Neutrophil (primary cell): ENCODE measurements at regions not wholly inside any gene's neighbourhood (a gene's known extent, or its start where the extent isn't known, plus 50 kb on each side); places are given as distances from the start of the nearest gene placed in this dataset.
A peak's percentile ranks its signal among the peaks of the same experiment; 100 is the strongest.

Source experiments
- H3K27ac ChIP-seq: fragments of 200-600 bp; sonication (generic); 2 replicates; pipeline ENCODE4 v1.5.1; 2016; ENCODE audit warnings: mild to moderate bottlenecking, moderate library complexity
- H3K27me3 ChIP-seq: fragments of 200-600 bp; sonication (generic); 2 replicates; pipeline ENCODE4 v1.6.0; 2016; ENCODE audit warnings: mild to moderate bottlenecking
- H3K36me3 ChIP-seq: fragments of 200-600 bp; sonication (generic); 2 replicates; pipeline ENCODE4 v1.5.1; 2017
- H3K4me1 ChIP-seq, 2 experiments: fragments of 200-600 bp in 1 of 2; sonication (generic) in 1 of 2; 1 replicate in 1 of 2; 2 replicates in 1 of 2; pipeline versions ENCODE4 v1.5.1 to v1.6.1; 2013 to 2016; ENCODE audit warnings: low read depth in 1 of 2, low read length in 1 of 2, mild to moderate bottlenecking in 1 of 2, moderate library complexity in 1 of 2; ENCODE audit not compliant: control insufficient read depth in 1 of 2, insufficient read depth in 1 of 2
- H3K4me3 ChIP-seq, 2 experiments: fragments of 200-600 bp in 1 of 2; sonication (generic) in 1 of 2; 1 replicate in 1 of 2; 2 replicates in 1 of 2; pipeline ENCODE4 v1.5.1; 2013 to 2016; ENCODE audit warnings: low read depth in 1 of 2, low read length in 1 of 2, mild to moderate bottlenecking in 1 of 2, moderate library complexity in 1 of 2
- H3K9me3 ChIP-seq: fragments of 200-600 bp; sonication (generic); 2 replicates; pipeline ENCODE4 v1.5.1; 2016
- CTCF ChIP-seq: fragments of 200-600 bp; sonication (generic); IDR thresholded peaks from 2 replicates; pipeline ENCODE4 v1.5.1; 2016; ENCODE audit warnings: antibody characterized with exemption

- peaks cover 14 to 18% of the 10 kb centered on the region in 2 experiments for H3K4me1 ChIP-seq
- no peak overlapping the region for H3K4me3 ChIP-seq
- no peaks in the 10 kb centered on the region for H3K36me3 ChIP-seq
Measured at GRCh38 chr9:107761307-107761706, 271.7 kb upstream of the KLF4 start.

GRCh38 chr9:107760469-107761242, 271.1 kb upstream of the KLF4 start:
- Histone ChIP-seq H3K4me1 (peaks cover 14 to 18% of the 10 kb centered on the region in 2 experiments), H3K36me3 (no peaks in the 10 kb centered on the region), H3K9me3 (no peaks in the 10 kb centered on the region), H3K27me3 (no peaks in the 10 kb centered on the region), H3K4me3 (no peak overlapping the region), H3K27ac (peak overlapping the region; percentile 50)
- TF ChIP-seq CTCF, result no peak

More at GRCh38 chr9:107761307-107761706, 271.7 kb upstream of the KLF4 start:
- Histone ChIP-seq H3K27ac (peak overlapping the region; percentile 50), H3K27me3 (no peaks in the 10 kb centered on the region), H3K9me3 (no peaks in the 10 kb centered on the region)
- no peak for TF ChIP-seq CTCF

- Histone ChIP-seq H3K27me3 (no peaks in the 10 kb centered on the region), H3K9me3 (no peaks in the 10 kb centered on the region), H3K27ac (peak overlapping the region; percentile 50), H3K36me3 (no peaks in the 10 kb centered on the region), H3K4me3 (no peak overlapping the region), H3K4me1 (peaks cover 14 to 18% of the 10 kb centered on the region in 2 experiments)
- no peak for TF ChIP-seq CTCF
Measured at GRCh38 chr9:107759823-107760166, 270.2 kb upstream of the KLF4 start.

DNA sequence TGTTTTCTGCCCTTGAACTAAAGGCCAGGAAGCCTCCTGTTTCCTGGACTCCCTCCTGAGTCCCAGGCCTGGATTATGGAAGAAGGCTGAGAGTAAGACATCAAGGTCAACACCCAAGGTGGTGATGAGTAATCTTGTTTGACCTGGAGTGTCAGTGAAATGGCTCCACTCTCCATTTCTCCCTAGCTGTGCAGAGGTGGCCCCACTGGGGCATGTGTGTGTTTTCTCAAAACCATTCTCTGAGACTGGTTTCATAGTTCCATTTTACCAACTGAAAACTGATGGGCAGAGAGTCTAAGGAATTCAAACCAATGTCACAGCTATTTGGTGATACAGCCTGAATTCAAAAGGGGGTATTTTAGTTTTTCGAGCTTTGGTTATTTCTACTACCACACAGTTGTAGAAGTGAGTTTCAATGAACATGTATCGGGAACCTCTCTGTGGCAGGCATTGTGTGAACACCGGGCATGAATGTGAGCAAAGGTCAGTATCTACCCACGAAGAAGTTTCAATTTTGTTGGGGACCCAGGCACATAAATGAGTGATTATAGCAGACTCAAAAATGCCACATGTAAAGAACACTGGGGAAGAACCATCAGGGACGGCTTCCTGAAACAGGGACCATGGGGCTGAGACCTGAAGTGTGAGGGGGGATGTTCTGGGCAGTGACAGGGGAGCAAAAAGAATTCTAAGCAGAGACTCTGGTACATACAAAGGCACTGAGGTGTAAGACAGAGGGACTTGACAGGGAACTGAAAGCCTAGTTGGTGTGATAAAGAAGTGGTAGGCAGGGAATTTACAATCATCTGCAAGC, 269.6 kb upstream of the KLF4 start:
- Histone ChIP-seq H3K36me3 (no peaks in the 10 kb centered on the region), H3K27me3 (no peaks in the 10 kb centered on the region), H3K9me3 (no peaks in the 10 kb centered on the region), H3K4me1 (peaks cover 14 to 18% of the 10 kb centered on the region in 2 experiments), H3K4me3 (no peak overlapping the region), H3K27ac (no peak overlapping the region)
- TF ChIP-seq CTCF, result no peak

- Histone ChIP-seq H3K27me3 (no peaks in the 10 kb centered on the region), H3K4me3 (no peak overlapping the region), H3K27ac (no peak overlapping the region), H3K36me3 (no peaks in the 10 kb centered on the region), H3K4me1 (peaks cover 5 to 8% of the 10 kb centered on the region in 2 experiments), H3K9me3 (no peaks in the 10 kb centered on the region)
- TF ChIP-seq CTCF, result no peak
Measured at GRCh38 chr9:107756091-107756490, 266.5 kb upstream of the KLF4 start.
